GM12878 (cell line): ENCODE measurements at regions not wholly inside any gene's neighbourhood (a gene's known extent, or its start where the extent isn't known, plus 50 kb on each side); places are given as distances from the start of the nearest gene placed in this dataset.

Experiments
- ATAC-seq: fragments of 200-7000 bp; cut with Tn5 transposase; 3 replicates; pipeline ENCODE4 v1.9.1; 2020; ENCODE audit warnings: mild to moderate bottlenecking, moderate library complexity
- BruUV-seq: library from RNA; stranded (reverse); fragments of 400-500 nt; replicated peaks from 2 replicates; lab custom pipeline; 2021; lab: Mats Ljungman, UMichigan
- CTCF ChIA-PET: fragments of 300-600 bp; sonication (Branson Sonifier 250); formaldehyde crosslinking; extraction: SDS; loops from one replicate; lab custom pipeline; 2021; ENCODE audit warnings: inconsistent platforms; lab: Yijun Ruan, JAX
- POLR2A ChIA-PET: fragments of 350-600 bp; formaldehyde crosslinking; extraction: SDS; loops from one replicate; lab custom pipeline; 2021; ENCODE audit warnings: inconsistent platforms; lab: Charles Lee
- RAD21 ChIA-PET: fragments of 300-600 bp; sonication (Branson Sonifier 250); formaldehyde crosslinking; loops from one replicate; lab custom pipeline; 2023; ENCODE audit warnings: antibody characterized with exemption; ENCODE audit not compliant: unreplicated experiment; lab: Charles Lee
- SMC1A ChIA-PET: fragments of 300-600 bp; sonication (Branson Sonifier 250); formaldehyde crosslinking; loops from one replicate; lab custom pipeline; 2023; ENCODE audit not compliant: unreplicated experiment, uncharacterized antibody; lab: Charles Lee
- DNase-seq: peaks from one replicate; pipeline ENCODE4 v3.0.0-alpha.2; 2011; ENCODE audit warnings: low read depth, low spot score
- FAIRE-seq: peaks from 3 replicates; lab custom pipeline; 2011; peaks lifted over from hg19 to GRCh38; lab: Jason Lieb, UNC
- H2AFZ ChIP-seq: 2 replicates; pipeline ENCODE4 v1.6.0; 2011; ENCODE audit warnings: low read depth, low read length, control low read depth; ENCODE audit not compliant: control insufficient read depth
- H3K27ac ChIP-seq: 2 replicates; pipeline ENCODE4 v1.5.1; 2011; ENCODE audit warnings: control low read depth; ENCODE audit not compliant: control insufficient read depth, insufficient read depth
- H3K27me3 ChIP-seq, 2 experiments: replicated peaks in 1 of 2; 2 replicates each; pipeline versions ENCODE4 v1.6.0 to v1.6.1; 2011; ENCODE audit warnings: low read length in 1 of 2; ENCODE audit not compliant: control insufficient read depth in 2 of 2, insufficient read depth in 2 of 2
- H3K36me3 ChIP-seq, 2 experiments: 2 replicates each; pipeline ENCODE4 v1.5.1; 2011; ENCODE audit warnings: low read length in 1 of 2; ENCODE audit not compliant: control insufficient read depth in 2 of 2, insufficient read depth in 2 of 2
- H3K4me1 ChIP-seq: 2 replicates; pipeline ENCODE4 v1.6.1; 2011; ENCODE audit warnings: mild to moderate bottlenecking, low read length, moderate library complexity, mixed read lengths; ENCODE audit not compliant: control insufficient read depth, insufficient read depth
- H3K4me2 ChIP-seq: 2 replicates; pipeline ENCODE4 v1.6.0; 2011; ENCODE audit warnings: control low read depth; ENCODE audit not compliant: control insufficient read depth, insufficient read depth
- H3K4me3 ChIP-seq: fragments of 200-600 bp; sonication (generic); 2 replicates; pipeline ENCODE4 v1.5.1; 2016
- H3K79me2 ChIP-seq: 2 replicates; pipeline ENCODE4 v1.6.0; 2011; ENCODE audit warnings: low read length; ENCODE audit not compliant: control insufficient read depth, insufficient read depth
- H3K9ac ChIP-seq: 2 replicates; pipeline ENCODE4 v1.8.0; 2011; ENCODE audit warnings: low read length, control low read depth, mixed read lengths; ENCODE audit not compliant: control insufficient read depth, insufficient read depth
- H3K9me3 ChIP-seq: replicated peaks from 3 replicates; pipeline ENCODE4 v1.5.1; 2011; ENCODE audit warnings: mild to moderate bottlenecking, low read length; ENCODE audit not compliant: control insufficient read depth, insufficient read depth
- H4K20me1 ChIP-seq: 2 replicates; pipeline ENCODE4 v1.6.0; 2011; ENCODE audit not compliant: control insufficient read depth, insufficient read depth
- ASH2L ChIP-seq: fragments of 300-600, 200-600 bp; sonication (generic); IDR thresholded peaks from 2 replicates; pipeline ENCODE4 v1.6.1; 2017; ENCODE audit warnings: low read depth, mild to moderate bottlenecking, borderline replicate concordance
- ATF7 ChIP-seq: fragments of 450-650 bp; IDR thresholded peaks from 2 replicates; pipeline ENCODE4 v1.6.1; 2016; ENCODE audit warnings: low read depth, mild to moderate bottlenecking
- BCL3 ChIP-seq: IDR thresholded peaks from 2 replicates; pipeline ENCODE4 v1.6.1; 2011; ENCODE audit warnings: borderline replicate concordance, low read depth, mild to moderate bottlenecking, moderate library complexity, low read length; ENCODE audit not compliant: insufficient read depth, poor library complexity, severe bottlenecking
- CHD1 ChIP-seq: IDR thresholded peaks from 2 replicates; pipeline ENCODE4 v1.6.1; 2012; ENCODE audit warnings: low read depth, low read length, improper control_type of control experiment
- HDAC6 ChIP-seq: fragments of 200-600 bp; sonication (generic); IDR thresholded peaks from one replicate; pipeline ENCODE4 v1.8.0; 2017; ENCODE audit warnings: antibody characterized with exemption; ENCODE audit not compliant: unreplicated experiment
- KLF5 ChIP-seq: fragments of 450-650 bp; IDR thresholded peaks from 2 replicates; pipeline ENCODE4 v1.6.1; 2014; ENCODE audit warnings: mild to moderate bottlenecking; ENCODE audit not compliant: partially characterized antibody
- MTA3 ChIP-seq: IDR thresholded peaks from 2 replicates; pipeline ENCODE4 v1.6.1; 2012; ENCODE audit warnings: low read length, inconsistent platforms, borderline replicate concordance
- ZBTB40 ChIP-seq: fragments of 450-650 bp; IDR thresholded peaks from 2 replicates; pipeline ENCODE4 v1.6.1; 2016; ENCODE audit warnings: mild to moderate bottlenecking, moderate library complexity, borderline replicate concordance
- WGBS: methylation state at CpG from one replicate; pipeline ENCODE4 v1.1.6; 2016; ENCODE audit warnings: low lambda C conversion rate; ENCODE audit not compliant: insufficient replicate concordance, insufficient coverage; ENCODE audit errors: missing lambda C conversion rate; 5-methylcytosine and 5-hydroxymethylcytosine counted together
- in situ Hi-C: fragments of 300-500 bp; cut with MboI; formaldehyde crosslinking; loops from 9 replicates; pipeline ENCODE4 v1.14.3; 2018; ENCODE audit warnings: mixed read lengths
- intact Hi-C: fragments of 100-400 bp; cut with micrococcal nuclease; formaldehyde crosslinking; loops from one replicate; pipeline ENCODE4 v1.14.2; 2022; ENCODE audit not compliant: unreplicated experiment
- TF ChIP-seq, protein P1 (sequence below): fragments of 450-650 bp; IDR thresholded peaks from 2 replicates; pipeline ENCODE4 v1.6.1; 2017; ENCODE audit warnings: mild to moderate bottlenecking, low read depth, inconsistent platforms; ENCODE audit not compliant: poor library complexity, severe bottlenecking

GRCh38 chr4:123832173-123833026 lies 435.8 kb downstream of the SPRY1 start:
- H3K79me2 ChIP-seq = no peaks in the 10 kb centered on the region
- 17% methylated on average over 5 of the region's 7 CpGs for WGBS
- H3K27me3 ChIP-seq = no peaks in the 10 kb centered on the region; a peak in 1 of 4 replicates
- no peaks in the 10 kb centered on the region for H3K9me3 ChIP-seq
- no peak for DNase-seq
- H4K20me1 ChIP-seq = no peaks in the 10 kb centered on the region
- CTCF ChIA-PET = no interaction called here
- intact Hi-C loops = no loop called here
- in situ Hi-C loops = no loop called here
- no peaks in the 10 kb centered on the region for H3K4me1 ChIP-seq
- no TSS peak for BruUV-seq
- no peak for ATAC-seq
- H3K36me3 ChIP-seq = no peaks in the 10 kb centered on the region
- POLR2A ChIA-PET = interaction anchor here (0.6 kb wide), 1 partner anchor 53 kb away, joined by 6 read pairs; no protein-coding TSS in a partner anchor
- RAD21 ChIA-PET = no interaction called here
- H2AFZ ChIP-seq = no peak overlapping the region
- SMC1A ChIA-PET = interaction anchor here (1.2 kb wide), 1 partner anchor 12 kb away, joined by 3 read pairs; no protein-coding TSS in a partner anchor
- TF ChIP-seq, protein P1, sequence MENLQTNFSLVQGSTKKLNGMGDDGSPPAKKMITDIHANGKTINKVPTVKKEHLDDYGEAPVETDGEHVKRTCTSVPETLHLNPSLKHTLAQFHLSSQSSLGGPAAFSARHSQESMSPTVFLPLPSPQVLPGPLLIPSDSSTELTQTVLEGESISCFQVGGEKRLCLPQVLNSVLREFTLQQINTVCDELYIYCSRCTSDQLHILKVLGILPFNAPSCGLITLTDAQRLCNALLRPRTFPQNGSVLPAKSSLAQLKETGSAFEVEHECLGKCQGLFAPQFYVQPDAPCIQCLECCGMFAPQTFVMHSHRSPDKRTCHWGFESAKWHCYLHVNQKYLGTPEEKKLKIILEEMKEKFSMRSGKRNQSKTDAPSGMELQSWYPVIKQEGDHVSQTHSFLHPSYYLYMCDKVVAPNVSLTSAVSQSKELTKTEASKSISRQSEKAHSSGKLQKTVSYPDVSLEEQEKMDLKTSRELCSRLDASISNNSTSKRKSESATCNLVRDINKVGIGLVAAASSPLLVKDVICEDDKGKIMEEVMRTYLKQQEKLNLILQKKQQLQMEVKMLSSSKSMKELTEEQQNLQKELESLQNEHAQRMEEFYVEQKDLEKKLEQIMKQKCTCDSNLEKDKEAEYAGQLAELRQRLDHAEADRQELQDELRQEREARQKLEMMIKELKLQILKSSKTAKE = no peak
- TF ChIP-seq MTA3 (no peak), CHD1 (no peak), KLF5 (no peak), HDAC6 (no peak), ATF7 (no peak), BCL3 (no peak), ASH2L (no peak), ZBTB40 (no peak)
- no peak overlapping the region for H3K27ac ChIP-seq
- FAIRE-seq = no peak
- no peak overlapping the region for H3K4me3 ChIP-seq
- no peak overlapping the region for H3K9ac ChIP-seq
- H3K4me2 ChIP-seq = no peak overlapping the region
